Tibial artery (tissue), 4 donors: ENCODE measurements at regions not wholly inside any gene's neighbourhood (a gene's known extent, or its start where the extent isn't known, plus 50 kb on each side); places are given as distances from the start of the nearest gene placed in this dataset.
"Not testable (repeated sequence)": the region's sequence is repeated elsewhere in the genome, so short reads cannot be mapped to it uniquely, and the experiment has no call there.

Experiments used
- DNase-seq, 2 donors: peaks; one replicate each; pipeline ENCODE4 v3.0.0-alpha.2; 2019
- H3K27ac ChIP-seq, 2 donors: fragments of 200-600 bp; sonication (generic) in 1 of 2; 1 replicate in 1 of 2; 2 replicates in 1 of 2; pipeline ENCODE4 v1.5.1; 2018 to 2019; ENCODE audit warnings: mild to moderate bottlenecking in 1 of 2
- H3K27me3 ChIP-seq, 2 donors: fragments of 200-600 bp; sonication (generic) in 1 of 2; one replicate each; pipeline versions ENCODE4 v1.5.1 to v1.6.0; 2016 to 2019
- H3K36me3 ChIP-seq, 3 donors: fragments of 200-600 bp; sonication (generic) in 2 of 3; one replicate each; pipeline ENCODE4 v1.5.1; 2016 to 2019; ENCODE audit warnings: mild to moderate bottlenecking in 2 of 3
- H3K4me1 ChIP-seq, 4 donors: fragments of 200-600 bp; sonication (generic) in 2 of 4; 1 replicate in 3 of 4; 2 replicates in 1 of 4; pipeline ENCODE4 v1.5.1; 2016 to 2019
- H3K4me3 ChIP-seq, 2 donors: fragments of 200-600 bp; sonication (generic) in 1 of 2; 1 replicate in 1 of 2; 2 replicates in 1 of 2; pipeline ENCODE4 v1.5.1; 2018 to 2019; ENCODE audit warnings: mild to moderate bottlenecking in 2 of 2
- H3K9me3 ChIP-seq, 3 donors: fragments of 200-600 bp; sonication (generic) in 1 of 3; one replicate each; pipeline ENCODE4 v1.5.1; 2016 to 2019
- CTCF ChIP-seq, 2 experiments: fragments of 200-600 bp in 1 of 2; fragments of 450-650 bp in 1 of 2; IDR thresholded peaks; one replicate each; pipeline ENCODE4 v1.5.1; 2017 to 2019; ENCODE audit warnings: antibody characterized with exemption in 2 of 2, mild to moderate bottlenecking in 1 of 2, moderate library complexity in 1 of 2
- intact Hi-C: fragments of 100-400 bp; cut with DNase I; formaldehyde crosslinking; loops from one replicate; pipeline ENCODE4 v1.15.0; 2023; ENCODE audit warnings: low total_unique reads

- Histone ChIP-seq H3K4me3 (no peak overlapping the region), H3K4me1 (peaks cover 0 to 19% (median 15%) of the 10 kb centered on the region in 4 donors), H3K9me3 (no peaks in the 10 kb centered on the region), H3K27ac (no peak overlapping the region), H3K27me3 (peaks cover 0 to 7% of the 10 kb centered on the region in 2 donors), H3K36me3 (no peaks in the 10 kb centered on the region)
- TF ChIP-seq CTCF (IDR thresholded peaks at IDR 0.05): no peak
- no peak for DNase-seq
- intact Hi-C loops: no loop called here
These were observed 401.5 kb downstream of the RPS6KC1 start for GRCh38 chr1:213452501-213452900.

- no peak overlapping the region for H3K4me3 ChIP-seq
- peak; percentile 45 to 83 for DNase-seq
- intact Hi-C loops: no loop called here
- no peak for TF ChIP-seq CTCF (IDR thresholded peaks at IDR 0.05)
- no peaks in the 10 kb centered on the region for H3K36me3 ChIP-seq
- no peaks in the 10 kb centered on the region for H3K9me3 ChIP-seq
- H3K27ac ChIP-seq: peak overlapping the region; percentile 53 to 61
- peaks cover 0 to 27% (median 20%) of the 10 kb centered on the region in 4 donors for H3K4me1 ChIP-seq
- H3K27me3 ChIP-seq: no peaks in the 10 kb centered on the region
These were observed 406.1 kb downstream of the RPS6KC1 start for GRCh38 chr1:213457186-213457585.

- peak overlapping the region; percentile 53 to 61 for H3K27ac ChIP-seq
- no peak for TF ChIP-seq CTCF (IDR thresholded peaks at IDR 0.05)
- no peak overlapping the region for H3K4me3 ChIP-seq
- H3K36me3 ChIP-seq: no peaks in the 10 kb centered on the region
- DNase-seq: no peak
- H3K9me3 ChIP-seq: no peaks in the 10 kb centered on the region
- H3K4me1 ChIP-seq: peaks cover 0 to 27% (median 20%) of the 10 kb centered on the region in 4 donors
- intact Hi-C loops: no loop called here
- no peaks in the 10 kb centered on the region for H3K27me3 ChIP-seq
These were observed 406.7 kb downstream of the RPS6KC1 start for GRCh38 chr1:213457733-213458132.

GRCh38 chr1:213462374-213462773, 411.3 kb downstream of the RPS6KC1 start:
- H3K27me3 ChIP-seq, H3K4me3 ChIP-seq, intact Hi-C loops, H3K27ac ChIP-seq, DNase-seq, H3K9me3 ChIP-seq, H3K36me3 ChIP-seq: not testable (repeated sequence)
- H3K4me1 ChIP-seq: peaks cover 0 to 11% (median 5%) of the 10 kb centered on the region in 4 donors

- Histone ChIP-seq H3K27ac (no peak overlapping the region), H3K27me3 (no peaks in the 10 kb centered on the region), H3K4me3 (no peak overlapping the region), H3K36me3 (no peaks in the 10 kb centered on the region), H3K9me3 (no peaks in the 10 kb centered on the region), H3K4me1 (no peaks in the 10 kb centered on the region)
- no peak for TF ChIP-seq CTCF (IDR thresholded peaks at IDR 0.05)
- intact Hi-C loops: no loop called here
- no peak for DNase-seq
These were observed 413.9 kb downstream of the RPS6KC1 start for GRCh38 chr1:213464786-213465460.

- Histone ChIP-seq H3K27me3 (no peaks in the 10 kb centered on the region), H3K4me1 (no peaks in the 10 kb centered on the region), H3K9me3 (no peaks in the 10 kb centered on the region), H3K36me3 (no peaks in the 10 kb centered on the region), H3K4me3 (no peak overlapping the region), H3K27ac (no peak overlapping the region)
- DNase-seq: no peak
- intact Hi-C loops: no loop called here
- no peak for TF ChIP-seq CTCF (IDR thresholded peaks at IDR 0.05)
These were observed 415.5 kb downstream of the RPS6KC1 start for GRCh38 chr1:213466541-213466940.
